ENCODE measurements at regions not wholly inside any gene's neighbourhood (a gene's known extent, or its start where the extent isn't known, plus 50 kb on each side); places are given as distances from the start of the nearest gene placed in this dataset.

DNA sequence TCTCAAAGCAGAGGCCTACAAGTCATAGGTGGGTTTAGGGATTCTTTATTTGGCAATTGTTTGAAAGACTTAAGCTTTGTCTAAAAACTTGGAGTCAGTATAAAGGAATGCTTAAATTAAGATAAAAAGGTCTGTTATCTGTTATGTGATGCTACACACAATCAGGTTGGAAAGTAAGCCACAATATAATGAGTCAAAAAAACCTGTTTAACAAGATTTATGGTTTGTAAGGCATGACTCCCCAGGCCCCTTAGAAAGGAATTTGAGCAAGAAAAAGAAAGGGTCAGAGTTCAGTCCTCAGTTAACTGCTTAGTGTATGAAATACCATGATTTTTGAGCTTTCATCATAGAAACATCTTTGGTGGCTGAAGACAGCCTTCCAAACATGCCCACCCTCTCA, 66.8 kb upstream of the HMGN3 start:
- Histone ChIP-seq H3K18ac (ENCODE audit: extremely low read depth, low read length) (no peak overlapping the region), H3K4me2 (ENCODE audit: insufficient read depth in 1 of 2, low read depth in 2 of 2, low read length in 2 of 2) (no peak overlapping the region), H2AFZ (ENCODE audit: low read length) (no peak overlapping the region), H3K56ac (replicated peaks; ENCODE audit: insufficient read length, low read depth, low read length) (no peak overlapping the region), H2BK12ac (ENCODE audit: low read depth, low read length) (no peak overlapping the region), H2BK20ac (ENCODE audit: low read length) (no peak overlapping the region), H4K20me1 (replicated peaks in 1 of 2; ENCODE audit: control insufficient read depth in 1 of 2, insufficient read depth in 2 of 2, low read length in 2 of 2) (no peaks in the 10 kb centered on the region), H3K9ac (replicated peaks in 1 of 4; ENCODE audit: extremely low read depth in 1 of 4, low read depth in 3 of 4, low read length in 3 of 4) (no peak overlapping the region), H3K4me3 (ENCODE audit: extremely low read depth in 1 of 4, insufficient read depth in 2 of 4, low read depth in 3 of 4, low read length in 4 of 4) (no peak overlapping the region), H3K4me1 (replicated peaks in 1 of 4; ENCODE audit: control insufficient read depth in 3 of 4, insufficient read depth in 4 of 4, low read length in 3 of 4) (no peaks in the 10 kb centered on the region; a peak in 2 of 7 replicates), H4K5ac (ENCODE audit: insufficient read length, low read depth, low read length) (no peak overlapping the region), H3K14ac (ENCODE audit: insufficient read length) (no peak overlapping the region), H4K91ac (replicated peaks; ENCODE audit: insufficient read length, low read length) (no peak overlapping the region), H3K79me1 (ENCODE audit: low read depth, low read length) (no peaks in the 10 kb centered on the region), H2BK120ac (replicated peaks; ENCODE audit: low read depth, low read length) (no peak overlapping the region), H2AK5ac (ENCODE audit: low read depth, low read length) (no peak overlapping the region), H3K27ac (ENCODE audit: low read depth, low read length) (no peak overlapping the region), H3K23me2 (ENCODE audit: low read depth, low read length) (no peaks in the 10 kb centered on the region), H3K4ac (replicated peaks; ENCODE audit: insufficient read length, low read depth, low read length) (no peak overlapping the region), H3K23ac (ENCODE audit: insufficient read length) (no peak overlapping the region), H3K79me2 (ENCODE audit: control insufficient read depth in 1 of 2, insufficient read depth in 2 of 2, low read length in 2 of 2) (no peaks in the 10 kb centered on the region), H2BK5ac (ENCODE audit: low read depth, low read length) (no peak overlapping the region), H4K8ac (ENCODE audit: extremely low read depth, insufficient read depth, low read length) (no peak overlapping the region), H3K27me3 (replicated peaks in 1 of 4; ENCODE audit: control insufficient read depth in 3 of 4, extremely low read depth in 1 of 4, insufficient read depth in 3 of 4, low read length in 3 of 4) (peaks cover 0 to 1% (median 0%) of the 10 kb centered on the region in 4 experiments; a peak in 1 of 7 replicates), H3K9me3 (ENCODE audit: insufficient read depth in 2 of 2, low read depth in 1 of 2, low read length in 1 of 2) (no peaks in the 10 kb centered on the region), H3K36me3 (ENCODE audit: control insufficient read depth in 2 of 4, insufficient read depth in 4 of 4, low read length in 3 of 4) (no peaks in the 10 kb centered on the region), H2BK15ac (ENCODE audit: low read length) (no peak overlapping the region)
- TF ChIP-seq SP1 (IDR thresholded peaks at IDR 0.05; ENCODE audit: low read depth, low read length) (no peak), EGR1 (IDR thresholded peaks at IDR 0.05; ENCODE audit: borderline replicate concordance, low read depth, low read length) (no peak), MAFK (IDR thresholded peaks at IDR 0.05; ENCODE audit: low read depth, low read length) (no peak), SAP30 (IDR thresholded peaks at IDR 0.05; ENCODE audit: insufficient read depth, insufficient replicate concordance, low read length) (no peak), SIX5 (IDR thresholded peaks at IDR 0.05; ENCODE audit: low read depth, low read length) (no peak), BACH1 (IDR thresholded peaks at IDR 0.05; ENCODE audit: low read length) (no peak), KDM4A (IDR thresholded peaks at IDR 0.05; ENCODE audit: low read depth, low read length, severe bottlenecking) (no peak), POLR2A (IDR thresholded peaks at IDR 0.05; ENCODE audit: control extremely low read depth in 1 of 2, low read depth in 2 of 2, low read length in 2 of 2) (no peak), EP300 (IDR thresholded peaks at IDR 0.05; ENCODE audit: borderline replicate concordance in 1 of 2, low read depth in 2 of 2, low read length in 2 of 2) (no peak), SRF (IDR thresholded peaks at IDR 0.05; ENCODE audit: low read depth, low read length) (no peak)
- TF ChIP-seq, protein P1, sequence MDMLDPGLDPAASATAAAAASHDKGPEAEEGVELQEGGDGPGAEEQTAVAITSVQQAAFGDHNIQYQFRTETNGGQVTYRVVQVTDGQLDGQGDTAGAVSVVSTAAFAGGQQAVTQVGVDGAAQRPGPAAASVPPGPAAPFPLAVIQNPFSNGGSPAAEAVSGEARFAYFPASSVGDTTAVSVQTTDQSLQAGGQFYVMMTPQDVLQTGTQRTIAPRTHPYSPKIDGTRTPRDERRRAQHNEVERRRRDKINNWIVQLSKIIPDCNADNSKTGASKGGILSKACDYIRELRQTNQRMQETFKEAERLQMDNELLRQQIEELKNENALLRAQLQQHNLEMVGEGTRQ (IDR thresholded peaks at IDR 0.05; ENCODE audit: low read length): no peak
- TF ChIP-seq, protein P2, sequence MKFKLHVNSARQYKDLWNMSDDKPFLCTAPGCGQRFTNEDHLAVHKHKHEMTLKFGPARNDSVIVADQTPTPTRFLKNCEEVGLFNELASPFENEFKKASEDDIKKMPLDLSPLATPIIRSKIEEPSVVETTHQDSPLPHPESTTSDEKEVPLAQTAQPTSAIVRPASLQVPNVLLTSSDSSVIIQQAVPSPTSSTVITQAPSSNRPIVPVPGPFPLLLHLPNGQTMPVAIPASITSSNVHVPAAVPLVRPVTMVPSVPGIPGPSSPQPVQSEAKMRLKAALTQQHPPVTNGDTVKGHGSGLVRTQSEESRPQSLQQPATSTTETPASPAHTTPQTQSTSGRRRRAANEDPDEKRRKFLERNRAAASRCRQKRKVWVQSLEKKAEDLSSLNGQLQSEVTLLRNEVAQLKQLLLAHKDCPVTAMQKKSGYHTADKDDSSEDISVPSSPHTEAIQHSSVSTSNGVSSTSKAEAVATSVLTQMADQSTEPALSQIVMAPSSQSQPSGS (IDR thresholded peaks at IDR 0.05; ENCODE audit: low read length): no peak
- ChIA-PET CTCF (ENCODE audit: partially characterized antibody) (interaction anchor here (0.6 kb wide), 1 partner anchor 255 kb away, joined by 4 read pairs; no protein-coding TSS in a partner anchor), POLR2A (ENCODE audit: partially characterized antibody) (no interaction called here)
- no peak for FAIRE-seq
- no peak for DNase-seq (ENCODE audit: low read depth in 1 of 2, low spot score in 2 of 2)
